DOHH2 (cell line): ENCODE measurements at regions not wholly inside any gene's neighbourhood (a gene's known extent, or its start where the extent isn't known, plus 50 kb on each side); places are given as distances from the start of the nearest gene placed in this dataset.

Experiments used
- EZH2phosphoT487 ChIP-seq: fragments of 200-600 bp; sonication (generic); IDR thresholded peaks from 2 replicates; pipeline ENCODE4 v1.6.1; 2017; ENCODE audit warnings: borderline replicate concordance, mild to moderate bottlenecking, antibody characterized with exemption, low read length, moderate library complexity, mixed read lengths
- TF ChIP-seq, protein P1 (sequence below): fragments of 200-600 bp; sonication (generic); IDR thresholded peaks from one replicate; pipeline ENCODE4 v1.5.1; 2014; ENCODE audit warnings: antibody characterized with exemption, mild to moderate bottlenecking, low read depth, low read length; ENCODE audit not compliant: poor library complexity, severe bottlenecking

- TF ChIP-seq, protein P1, sequence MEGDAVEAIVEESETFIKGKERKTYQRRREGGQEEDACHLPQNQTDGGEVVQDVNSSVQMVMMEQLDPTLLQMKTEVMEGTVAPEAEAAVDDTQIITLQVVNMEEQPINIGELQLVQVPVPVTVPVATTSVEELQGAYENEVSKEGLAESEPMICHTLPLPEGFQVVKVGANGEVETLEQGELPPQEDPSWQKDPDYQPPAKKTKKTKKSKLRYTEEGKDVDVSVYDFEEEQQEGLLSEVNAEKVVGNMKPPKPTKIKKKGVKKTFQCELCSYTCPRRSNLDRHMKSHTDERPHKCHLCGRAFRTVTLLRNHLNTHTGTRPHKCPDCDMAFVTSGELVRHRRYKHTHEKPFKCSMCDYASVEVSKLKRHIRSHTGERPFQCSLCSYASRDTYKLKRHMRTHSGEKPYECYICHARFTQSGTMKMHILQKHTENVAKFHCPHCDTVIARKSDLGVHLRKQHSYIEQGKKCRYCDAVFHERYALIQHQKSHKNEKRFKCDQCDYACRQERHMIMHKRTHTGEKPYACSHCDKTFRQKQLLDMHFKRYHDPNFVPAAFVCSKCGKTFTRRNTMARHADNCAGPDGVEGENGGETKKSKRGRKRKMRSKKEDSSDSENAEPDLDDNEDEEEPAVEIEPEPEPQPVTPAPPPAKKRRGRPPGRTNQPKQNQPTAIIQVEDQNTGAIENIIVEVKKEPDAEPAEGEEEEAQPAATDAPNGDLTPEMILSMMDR: peak; percentile 12
- no peak for TF ChIP-seq EZH2phosphoT487
Measured at GRCh38 chr16:86831366-86831765, 253.0 kb downstream of the FOXL1 start.
